ENCODE measurements at regions not wholly inside any gene's neighbourhood (a gene's known extent, or its start where the extent isn't known, plus 50 kb on each side); places are given as distances from the start of the nearest gene placed in this dataset.
"Not testable (repeated sequence)": the region's sequence is repeated elsewhere in the genome, so short reads cannot be mapped to it uniquely, and the experiment has no call there.

DNA sequence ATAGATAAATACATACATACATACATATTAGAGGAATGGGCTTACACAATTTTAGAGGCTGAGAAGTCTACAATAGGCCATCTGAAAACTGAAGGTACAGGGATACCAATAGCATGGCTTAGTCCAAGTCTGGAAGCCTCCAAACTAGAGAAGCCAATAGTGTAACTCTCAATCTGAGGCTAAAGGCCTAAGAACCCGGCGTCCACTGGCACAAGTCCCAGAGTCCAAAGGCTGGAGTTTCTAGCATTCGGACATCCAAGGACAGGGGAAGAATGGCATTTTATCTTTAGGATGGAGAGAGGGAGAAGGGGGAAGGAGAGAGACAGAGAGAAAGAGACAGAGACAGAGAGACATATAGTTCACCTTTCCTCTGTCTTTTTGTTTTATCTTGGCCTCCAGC lies 63.7 kb upstream of the SYT4 start:
- no peak for DNase-seq (ENCODE audit: low spot score)

DNA sequence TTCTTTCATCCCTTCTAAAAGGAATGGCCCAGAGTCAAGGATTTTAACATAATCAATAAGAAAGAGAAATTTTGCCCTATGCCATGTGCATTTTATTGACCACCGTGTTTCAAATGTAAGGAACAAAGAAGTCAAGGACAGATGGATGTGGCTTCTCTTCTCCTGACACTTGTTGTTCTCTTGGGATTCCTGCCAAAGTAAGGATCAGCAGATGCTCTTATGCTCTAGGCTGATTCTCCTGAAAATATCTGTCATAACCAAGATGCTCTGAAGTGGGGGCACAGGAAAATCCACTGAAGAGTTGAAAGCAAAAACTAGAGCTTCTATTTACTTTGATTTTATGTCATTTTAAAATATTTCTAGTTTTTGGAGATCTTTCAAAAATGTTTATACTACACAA lies 72.9 kb upstream of the SYT4 start:
- no peak for DNase-seq (ENCODE audit: low spot score)

DNA sequence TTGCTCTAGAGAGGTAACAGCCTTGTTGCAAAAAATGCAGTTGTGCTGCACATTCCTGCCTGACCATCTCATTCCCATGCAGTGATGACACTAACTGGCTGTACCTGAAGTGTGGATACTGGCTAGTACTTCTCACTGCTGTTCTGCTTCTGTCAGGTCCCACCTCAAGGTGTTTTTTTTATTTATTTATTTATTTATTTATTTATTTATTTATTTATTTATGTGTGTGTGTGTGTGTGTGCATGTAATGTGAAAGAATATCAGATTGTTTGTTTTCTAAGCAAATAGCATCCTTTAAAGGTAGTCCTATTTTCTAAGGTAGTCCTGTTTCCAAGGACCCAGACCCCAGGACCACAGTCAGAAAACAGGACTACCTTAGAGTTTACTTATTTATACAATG lies 87.2 kb upstream of the SYT4 start:
- DNase-seq (ENCODE audit: low spot score): no peak

DNA sequence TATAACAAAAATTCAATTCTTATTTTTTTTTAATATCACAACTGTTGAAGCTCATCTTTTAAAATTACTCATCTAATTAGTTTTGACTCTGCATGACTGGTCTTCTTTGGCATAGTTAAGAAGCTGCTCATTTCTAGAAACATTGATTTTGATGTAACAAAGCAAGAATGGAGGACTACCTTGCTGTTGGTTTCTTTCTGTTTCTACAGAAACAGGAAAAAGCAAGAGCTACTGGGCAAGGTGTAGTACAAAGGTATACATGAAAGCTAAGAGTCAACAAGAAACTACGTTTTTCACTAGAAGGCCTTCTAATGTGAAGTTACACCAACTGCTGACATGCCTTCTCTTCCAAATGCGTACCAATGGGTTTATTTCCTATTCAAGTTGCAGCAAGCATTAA lies 90.6 kb upstream of the SYT4 start:
- no peak for DNase-seq (ENCODE audit: low spot score)

DNA sequence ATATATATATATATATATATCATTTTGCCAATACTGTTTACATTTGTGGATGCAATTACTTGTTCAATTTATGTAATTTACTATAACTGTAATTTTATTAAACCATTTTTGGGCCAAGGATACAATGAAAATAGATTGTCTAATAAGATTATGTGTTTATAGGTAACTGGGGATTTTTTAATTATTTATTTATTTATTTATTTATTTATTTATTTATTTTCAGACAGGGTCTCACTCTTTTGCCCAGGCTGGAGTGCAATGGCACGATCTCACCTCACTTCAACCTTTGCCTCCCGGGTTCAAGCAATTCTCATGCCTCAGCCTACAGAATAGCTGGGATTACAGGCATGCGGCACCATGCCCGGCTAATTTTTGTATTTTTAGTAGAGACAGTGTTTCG lies 92.0 kb upstream of the SYT4 start:
- DNase-seq (ENCODE audit: low spot score): not testable (repeated sequence)

DNA sequence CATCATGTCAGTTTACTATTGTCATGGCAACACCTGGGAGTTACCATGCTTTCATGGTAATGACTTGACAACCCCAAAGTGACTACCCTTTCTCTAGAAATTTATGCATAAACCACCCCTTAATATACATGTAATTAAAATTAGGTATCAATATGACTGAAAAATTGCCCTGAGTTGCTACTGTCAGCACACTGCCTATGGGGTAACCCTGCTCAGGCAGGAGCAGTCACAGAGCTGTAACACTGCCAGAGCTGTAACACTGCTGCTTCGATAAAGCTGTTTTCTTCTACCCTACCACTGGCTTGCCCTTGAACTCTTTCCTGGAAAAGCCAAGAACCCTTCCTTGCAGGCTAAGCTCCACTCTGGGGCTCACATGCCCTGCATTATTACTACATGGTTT lies 95.5 kb upstream of the SYT4 start:
- no peak for DNase-seq (ENCODE audit: low spot score)

DNA sequence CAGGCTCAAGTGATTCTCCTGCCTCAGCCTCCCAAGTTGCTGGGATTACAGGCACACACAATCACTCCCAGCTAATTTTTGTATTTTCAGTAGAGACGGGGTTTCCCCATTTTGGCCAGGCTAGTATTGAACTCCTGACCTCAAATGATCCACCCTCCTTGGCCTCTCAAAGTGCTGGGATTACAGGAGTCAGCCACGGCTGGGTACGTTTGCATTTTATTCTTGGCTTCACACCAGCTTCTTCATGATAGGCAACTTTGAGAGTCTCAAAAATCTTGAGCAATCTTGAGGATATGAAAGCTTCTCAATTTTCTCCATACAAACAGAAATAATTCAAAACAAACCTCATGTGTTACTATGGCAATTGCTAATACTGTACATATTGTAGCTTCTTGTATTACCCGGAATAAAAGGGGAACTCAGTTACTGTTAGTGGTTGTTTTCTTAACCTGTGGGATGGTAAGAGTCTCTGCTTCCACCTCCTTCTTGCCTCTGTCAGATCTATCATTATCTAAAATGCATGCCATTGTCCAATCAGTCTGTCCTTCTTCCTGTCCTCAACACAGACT lies 102.9 kb upstream of the SYT4 start:
- DNase-seq (ENCODE audit: low spot score): no peak

DNA sequence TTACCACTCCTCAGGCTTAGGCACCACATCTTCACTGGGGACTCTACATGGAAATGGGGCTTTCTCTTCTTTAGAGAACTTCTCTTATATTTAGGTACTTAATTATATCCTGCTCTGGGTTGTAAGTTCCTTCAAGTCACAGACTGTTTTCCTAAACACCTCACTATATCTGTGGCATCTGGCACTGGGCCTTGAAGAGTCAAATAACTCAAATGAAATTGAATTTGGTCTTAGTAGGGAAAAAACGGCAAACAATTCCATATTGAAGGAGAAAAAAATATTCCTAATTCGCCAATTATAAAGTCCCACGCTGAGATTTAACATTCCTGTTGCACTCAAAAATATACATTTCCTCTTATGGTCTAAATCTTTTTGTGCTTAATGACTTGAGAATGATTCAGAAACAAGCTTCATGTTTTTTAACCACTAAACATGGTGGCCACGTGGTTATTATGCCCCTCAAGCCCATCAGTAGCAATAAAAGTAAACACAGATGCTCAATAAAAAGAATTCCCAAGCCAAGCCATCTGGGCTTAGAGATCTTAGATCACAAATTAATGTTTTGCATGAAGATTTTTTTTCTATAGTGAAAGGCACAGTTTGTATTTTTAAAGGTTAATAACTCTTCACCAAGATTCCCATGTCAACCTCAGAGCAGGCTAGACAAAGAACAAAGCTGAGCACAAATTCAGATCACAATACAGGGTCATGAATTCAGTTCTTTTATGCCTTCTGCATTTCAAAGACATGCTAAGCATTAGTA lies 105.5 kb upstream of the SYT4 start:
- DNase-seq (ENCODE audit: low spot score): no peak

DNA sequence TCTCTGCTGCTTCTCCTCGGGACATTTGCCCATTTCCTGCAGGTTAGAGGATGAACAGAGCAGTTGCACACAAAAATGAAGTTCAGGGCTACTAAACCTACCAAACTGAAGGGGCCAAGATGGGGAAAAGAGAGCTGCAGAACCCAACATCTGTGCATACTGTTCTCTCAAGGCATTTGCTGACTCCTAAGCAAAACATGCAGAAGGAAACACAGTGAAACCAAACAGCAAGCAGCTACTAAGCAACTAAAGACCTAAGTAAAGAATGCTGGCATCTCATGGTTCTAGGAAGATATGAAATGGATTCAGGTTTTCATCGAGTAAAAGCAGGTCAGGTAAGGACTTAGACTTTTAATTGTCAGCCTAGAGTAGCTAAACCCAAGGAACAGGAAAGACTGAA lies 111.9 kb upstream of the SYT4 start:
- DNase-seq (ENCODE audit: low spot score): no peak

DNA sequence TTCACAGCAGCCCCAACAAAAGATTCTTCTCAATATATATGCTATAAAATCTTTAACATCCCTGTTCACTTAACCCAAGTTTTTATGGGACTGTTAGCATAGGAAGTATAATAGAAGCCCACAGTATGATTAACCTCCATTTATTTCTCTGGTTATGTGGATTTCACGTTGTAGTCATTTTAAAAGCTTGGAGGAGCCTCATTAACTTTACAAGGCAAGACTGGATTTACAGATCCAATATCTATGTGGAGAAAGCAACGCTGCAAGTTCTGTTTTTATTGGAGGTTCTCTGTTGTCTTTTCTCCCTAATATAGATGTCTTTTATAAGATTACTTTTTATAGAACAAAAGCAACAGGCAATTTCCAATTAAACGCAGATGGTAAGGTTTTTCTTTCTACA lies 114.9 kb upstream of the SYT4 start:
- DNase-seq (ENCODE audit: low spot score): no peak

DNA sequence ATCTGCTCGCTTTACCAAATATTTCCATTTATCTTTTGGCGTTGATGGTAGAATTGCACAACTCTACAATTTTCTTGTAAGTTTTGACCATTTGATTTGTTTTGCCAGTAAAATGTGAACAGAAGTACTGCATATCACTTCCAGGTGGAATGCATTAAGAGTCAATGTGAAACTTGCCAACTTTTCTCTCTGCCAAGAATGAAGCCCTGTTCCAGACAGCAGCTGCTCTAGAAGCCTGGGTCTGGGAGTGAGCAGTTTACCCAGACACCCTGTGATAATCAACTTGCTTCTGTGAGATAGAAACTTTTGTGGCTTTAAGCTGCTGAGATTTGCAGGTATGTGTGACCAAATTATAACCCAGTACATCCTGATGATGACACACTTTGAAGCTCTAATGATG lies 115.9 kb upstream of the SYT4 start:
- no peak for DNase-seq (ENCODE audit: low spot score)

DNA sequence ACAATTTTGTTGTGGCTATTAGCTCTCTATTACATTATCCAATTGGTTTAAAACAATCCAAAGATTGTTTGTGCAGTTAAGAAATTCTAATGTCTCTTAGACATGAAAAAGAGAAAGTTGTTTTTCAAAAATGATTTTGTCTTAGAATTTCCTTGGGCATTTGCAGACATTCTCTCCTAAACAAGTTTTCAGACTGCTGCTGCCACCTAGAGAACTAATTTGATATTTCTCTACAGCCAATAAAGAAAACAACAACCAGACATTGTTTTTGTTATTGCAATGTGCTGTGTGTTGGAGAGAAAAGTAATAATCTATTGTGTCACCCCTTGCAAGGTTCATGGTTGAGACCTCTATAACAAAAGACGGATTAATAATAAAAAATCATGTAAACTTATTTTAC lies 119.0 kb upstream of the SYT4 start:
- DNase-seq (ENCODE audit: low spot score): peak; percentile 2

DNA sequence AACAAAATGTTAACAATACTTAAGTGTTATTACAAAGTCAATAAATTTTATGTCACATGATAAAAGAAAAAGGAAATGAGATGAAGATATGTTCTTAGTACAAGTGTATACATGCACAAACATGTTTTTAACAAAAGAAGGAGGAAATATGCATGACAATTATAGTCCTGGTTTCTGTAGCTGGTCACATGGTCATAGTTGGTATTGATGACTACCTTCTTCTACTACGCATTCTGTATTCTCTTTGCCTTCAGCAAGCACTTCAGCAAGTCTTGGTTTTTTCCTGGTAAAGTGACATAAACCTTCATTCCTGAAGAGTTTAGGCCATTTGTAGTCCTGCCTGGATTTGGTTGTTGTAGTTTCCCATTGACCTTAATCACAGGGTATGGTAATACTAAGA lies 121.3 kb upstream of the SYT4 start:
- no peak for DNase-seq (ENCODE audit: low spot score)

DNA sequence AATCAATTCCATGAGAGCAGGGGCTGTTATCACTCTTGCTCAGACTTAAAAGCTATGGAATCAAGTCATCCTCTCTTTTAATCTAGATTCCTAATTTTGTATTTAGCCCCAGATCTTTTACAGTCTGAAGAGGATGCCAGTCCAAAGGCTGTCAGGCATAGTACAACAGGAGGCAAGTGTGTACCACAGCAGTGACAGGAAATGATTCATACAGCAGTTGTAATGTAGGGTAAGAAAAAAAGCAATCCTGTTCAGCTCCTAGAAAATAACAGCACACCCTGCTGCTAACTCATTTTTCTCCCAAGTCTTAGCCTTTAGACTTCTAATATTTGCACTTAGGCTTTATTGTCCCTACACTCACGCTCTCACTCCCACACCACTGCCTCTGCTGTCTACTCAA lies 127.8 kb upstream of the SYT4 start:
- no peak for DNase-seq (ENCODE audit: low spot score)

DNA sequence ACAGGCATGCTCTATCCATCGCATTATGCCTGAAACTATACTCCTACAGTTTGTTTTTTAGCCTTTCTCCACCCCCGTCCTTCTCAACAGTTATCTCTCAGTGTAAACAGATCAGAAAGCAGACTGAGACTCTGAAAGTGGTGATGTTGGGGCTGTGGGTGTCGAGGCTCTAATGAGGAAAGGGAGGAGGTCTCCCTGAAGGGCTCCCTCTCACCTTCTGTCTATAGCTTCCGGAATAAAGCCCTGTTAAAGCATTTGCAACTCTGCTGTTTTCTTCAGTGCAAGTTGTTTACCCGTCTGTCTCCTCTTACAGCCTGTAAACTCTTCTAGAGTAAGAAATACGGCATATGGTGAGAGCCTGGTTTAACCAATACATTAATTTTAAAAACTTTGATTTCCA lies 136.7 kb upstream of the SYT4 start:
- no peak for DNase-seq (ENCODE audit: low spot score)

DNA sequence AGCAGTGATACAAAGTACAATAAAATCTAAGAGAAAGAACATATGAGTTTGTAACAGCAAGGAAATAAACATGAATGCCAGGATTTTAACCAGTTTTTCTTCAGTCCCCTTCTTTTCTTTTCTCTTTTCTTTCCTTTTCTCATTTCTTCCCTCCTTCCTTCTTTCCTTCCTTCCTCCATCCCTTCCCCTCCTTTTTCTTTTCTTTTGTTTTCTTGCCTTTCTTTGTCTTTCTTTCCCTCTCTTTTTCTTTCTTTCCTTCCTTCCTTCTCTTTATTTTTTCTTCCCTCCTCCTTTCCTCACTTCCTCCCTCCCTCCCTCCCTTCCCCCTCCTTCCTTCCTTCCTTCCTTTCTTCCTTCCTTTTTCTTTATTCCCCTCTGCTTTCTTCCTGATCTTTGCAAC lies 142.8 kb upstream of the SYT4 start:
- no peak for DNase-seq (ENCODE audit: low spot score)

DNA sequence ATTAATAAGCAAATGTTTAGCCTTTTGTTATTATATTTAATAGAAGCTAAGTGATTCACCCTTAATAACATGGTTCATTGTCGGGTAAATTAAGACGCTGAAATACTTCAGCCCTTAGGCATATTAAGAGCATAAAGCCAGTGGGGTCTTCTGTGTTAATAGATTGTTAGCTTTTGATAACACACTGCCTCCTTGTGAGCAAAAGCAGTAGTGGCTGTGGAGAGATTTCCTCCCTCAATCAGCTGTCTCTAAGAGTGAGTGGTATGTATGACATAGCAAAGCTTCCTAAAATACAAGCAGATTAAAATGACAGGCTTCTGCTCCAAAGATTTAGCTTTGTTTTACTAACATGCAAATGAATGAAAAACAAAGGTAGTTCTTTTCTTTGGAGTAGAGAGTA lies 143.7 kb upstream of the SYT4 start:
- DNase-seq (ENCODE audit: low spot score): no peak

DNA sequence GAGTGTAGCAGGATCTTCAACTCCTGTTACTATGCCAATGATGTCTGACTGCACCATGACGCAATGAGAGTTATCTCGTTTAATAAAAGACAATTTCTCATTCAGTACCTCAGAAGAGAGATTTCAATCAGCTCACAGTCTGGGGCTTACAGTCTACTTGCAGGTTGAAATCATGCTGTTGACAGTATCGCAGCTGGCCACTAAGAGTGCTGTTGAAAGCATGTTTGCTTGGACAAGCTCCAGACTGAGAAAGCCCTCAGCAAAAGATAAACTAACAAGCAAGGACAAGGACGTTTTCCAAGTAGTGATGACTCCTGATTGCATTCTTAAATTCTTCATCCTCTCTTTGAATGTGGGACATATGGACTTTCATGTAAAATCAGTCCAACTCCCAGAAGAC lies 145.2 kb upstream of the SYT4 start:
- DNase-seq (ENCODE audit: low spot score): no peak

DNA sequence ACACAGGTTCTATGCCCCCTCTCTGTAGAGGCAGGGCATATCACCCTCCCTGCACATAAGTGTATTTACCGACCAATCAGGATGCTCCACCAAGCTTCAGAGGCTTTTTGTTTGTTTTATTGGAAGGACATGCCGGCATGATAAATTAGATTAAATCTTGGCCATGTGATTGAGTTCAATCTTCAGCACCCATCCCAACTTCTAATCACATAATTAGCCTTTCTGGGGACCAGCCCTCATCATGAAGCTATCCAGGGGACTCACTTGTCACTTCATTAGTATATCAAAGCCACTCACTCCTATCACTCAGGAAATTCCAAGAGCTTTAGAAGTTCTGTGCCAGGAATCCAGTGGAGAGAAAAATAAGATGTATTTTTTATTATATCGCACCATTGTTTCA lies 158.6 kb upstream of the SYT4 start:
- DNase-seq (ENCODE audit: low spot score): no peak

DNA sequence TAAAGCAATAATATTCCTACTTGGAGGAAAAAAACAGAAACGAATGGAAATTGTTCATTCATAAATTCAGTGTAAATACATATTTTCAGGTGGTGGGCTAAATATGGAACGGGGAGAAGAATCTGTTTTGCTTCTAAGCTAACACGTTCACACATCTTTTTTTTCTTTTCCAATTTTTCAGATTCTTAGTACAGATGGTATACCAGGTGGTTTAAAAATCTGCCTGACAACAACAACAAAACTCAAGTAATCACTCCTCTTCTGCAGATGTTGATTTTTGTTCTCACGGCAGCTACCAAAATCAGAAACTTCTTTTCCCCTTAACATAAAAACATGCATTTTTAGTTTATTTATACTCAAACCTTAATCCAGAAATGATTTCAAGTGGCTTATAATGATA lies 164.8 kb upstream of the SYT4 start:
- DNase-seq (ENCODE audit: low spot score): no peak

DNA sequence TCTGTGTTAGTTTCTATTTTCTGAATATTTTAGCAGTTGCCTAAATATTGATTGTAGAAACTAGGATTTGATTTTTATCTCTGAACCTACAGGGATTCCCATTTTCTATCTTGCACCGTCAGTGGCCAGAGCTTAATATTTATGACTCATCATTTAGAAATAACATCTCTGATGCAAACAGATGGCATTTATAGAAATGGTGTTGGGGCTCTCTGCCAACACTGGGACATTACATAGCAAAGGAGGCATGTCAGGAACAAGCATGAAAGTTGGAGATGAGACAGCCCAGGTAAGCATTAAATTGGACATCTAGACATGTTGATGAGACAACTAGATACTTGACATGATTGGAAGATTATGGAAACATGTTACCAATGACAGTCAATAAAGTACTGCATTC lies 165.3 kb upstream of the SYT4 start:
- no peak for DNase-seq (ENCODE audit: low spot score)

DNA sequence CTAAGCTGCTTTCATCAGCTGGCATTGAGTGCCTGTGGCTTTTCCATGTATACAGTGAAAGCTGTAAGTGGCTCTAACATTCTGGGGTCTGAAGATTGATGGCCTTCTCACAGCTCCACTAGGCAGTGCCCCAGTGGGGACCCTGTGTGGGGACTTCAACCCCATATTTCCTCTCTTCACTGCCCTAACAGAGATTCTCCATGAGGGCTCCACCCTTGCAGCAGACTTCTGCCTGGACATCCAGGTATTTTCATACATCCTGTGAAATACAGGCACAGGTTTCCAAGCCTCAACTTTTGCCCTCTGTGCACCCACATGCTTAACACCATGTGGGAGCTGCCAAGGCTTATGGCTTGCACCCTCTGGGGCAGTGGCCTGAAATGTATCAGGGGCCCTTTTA lies 188.2 kb upstream of the SYT4 start:
- DNase-seq (ENCODE audit: low spot score): no peak

DNA sequence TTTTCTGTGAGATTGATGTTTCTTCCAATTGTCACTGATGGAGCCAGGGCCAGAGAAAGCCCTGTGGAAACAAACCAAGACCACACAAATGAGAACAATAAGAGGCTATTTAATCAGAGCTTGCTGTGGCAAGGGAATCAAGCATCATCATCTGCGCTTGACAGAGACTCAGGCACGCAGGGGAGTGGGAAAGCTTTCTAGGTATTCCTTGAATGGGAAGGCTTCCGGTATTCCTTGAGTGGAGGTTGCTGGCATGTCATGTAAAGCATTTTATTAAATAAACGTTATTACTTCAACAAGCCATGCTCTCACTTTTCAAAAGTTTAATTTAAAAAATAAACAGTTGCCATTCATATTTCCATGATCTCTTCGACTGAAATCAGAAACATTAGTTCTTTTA lies 194.6 kb upstream of the SYT4 start:
- DNase-seq (ENCODE audit: low spot score): no peak

DNA sequence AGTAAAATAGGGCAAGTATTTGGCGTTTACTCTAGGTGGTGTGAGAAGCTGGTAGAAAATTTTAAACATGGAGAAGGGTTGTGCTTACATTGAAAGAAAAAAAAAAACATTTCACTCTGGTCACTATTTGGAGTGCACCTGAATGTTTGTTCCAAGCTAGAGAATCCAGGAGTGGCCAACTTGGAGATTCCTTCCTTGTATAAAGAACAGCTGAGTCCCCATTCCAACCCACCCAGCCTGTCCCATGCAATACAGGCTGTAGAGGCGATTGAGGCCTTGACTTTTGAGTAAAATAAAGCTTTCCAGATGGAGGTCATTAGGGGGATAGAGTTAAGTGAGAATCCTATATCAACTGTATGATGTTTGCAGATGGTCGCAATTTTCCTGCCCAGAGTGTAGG lies 203.8 kb upstream of the SYT4 start:
- no peak for DNase-seq (ENCODE audit: low spot score)
